KOPT-K1 (cell line): ENCODE measurements at regions not wholly inside any gene's neighbourhood (a gene's known extent, or its start where the extent isn't known, plus 50 kb on each side); places are given as distances from the start of the nearest gene placed in this dataset.

Experiments used
- H3K27ac ChIP-seq: fragments of 200-600 bp; sonication (generic); 2 replicates; pipeline ENCODE4 v1.5.1; 2016; ENCODE audit warnings: antibody characterized with exemption, mild to moderate bottlenecking, low read depth, low read length; ENCODE audit not compliant: poor library complexity, severe bottlenecking
- H3K36me3 ChIP-seq: fragments of 200-600 bp; sonication (generic); 2 replicates; pipeline ENCODE4 v1.5.1; 2017; ENCODE audit warnings: antibody characterized with exemption, mild to moderate bottlenecking, low read length, moderate library complexity; ENCODE audit not compliant: insufficient read depth
- H3K9me3 ChIP-seq: fragments of 200-600 bp; sonication (generic); 2 replicates; pipeline ENCODE4 v1.5.1; 2017; ENCODE audit warnings: antibody characterized with exemption, low read length, mild to moderate bottlenecking; ENCODE audit not compliant: insufficient read depth, poor library complexity, severe bottlenecking

DNA sequence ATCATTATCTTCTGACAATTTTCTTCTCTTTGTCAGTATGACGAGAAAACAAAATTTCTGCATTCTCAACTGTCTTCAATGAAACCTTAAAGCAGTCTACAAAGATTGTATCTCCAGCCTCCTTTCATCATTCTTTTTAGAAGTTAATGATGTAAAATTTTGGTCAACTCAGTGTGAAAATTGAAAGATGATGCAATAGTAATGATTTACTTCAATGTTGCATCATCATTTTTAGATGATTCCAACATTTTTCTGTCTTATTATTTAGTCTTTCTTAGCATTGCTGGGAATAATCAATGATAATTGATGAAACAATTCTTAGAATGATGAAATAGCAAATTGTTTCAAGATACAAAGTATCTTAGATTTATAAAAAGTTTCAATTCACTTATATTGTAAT lies 372.7 kb downstream of the C4orf33 start:
- Histone ChIP-seq H3K9me3 (no peaks in the 10 kb centered on the region), H3K36me3 (no peaks in the 10 kb centered on the region), H3K27ac (no peak overlapping the region)

DNA sequence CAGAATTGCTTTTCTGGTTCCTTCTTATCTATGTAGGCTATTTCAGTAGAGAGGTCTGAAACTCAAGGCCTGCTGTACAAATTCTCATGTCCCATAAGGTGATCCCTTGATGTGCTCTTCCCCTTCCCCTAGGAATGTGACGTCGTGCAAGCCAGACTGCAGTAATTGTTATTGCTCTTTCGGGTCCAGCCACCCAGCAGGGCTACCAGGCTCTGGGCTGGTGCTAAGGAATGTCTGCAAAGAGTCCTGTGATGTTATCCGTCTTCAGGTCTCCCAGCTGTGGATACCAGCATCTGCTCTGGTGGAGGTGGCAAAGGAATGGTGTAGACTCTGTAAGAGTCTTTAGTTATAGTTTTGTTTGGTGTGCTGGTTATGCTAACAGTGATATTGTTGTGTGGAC lies 378.7 kb downstream of the C4orf33 start:
- no peaks in the 10 kb centered on the region for H3K9me3 ChIP-seq
- H3K27ac ChIP-seq = no peak overlapping the region
- no peaks in the 10 kb centered on the region for H3K36me3 ChIP-seq

DNA sequence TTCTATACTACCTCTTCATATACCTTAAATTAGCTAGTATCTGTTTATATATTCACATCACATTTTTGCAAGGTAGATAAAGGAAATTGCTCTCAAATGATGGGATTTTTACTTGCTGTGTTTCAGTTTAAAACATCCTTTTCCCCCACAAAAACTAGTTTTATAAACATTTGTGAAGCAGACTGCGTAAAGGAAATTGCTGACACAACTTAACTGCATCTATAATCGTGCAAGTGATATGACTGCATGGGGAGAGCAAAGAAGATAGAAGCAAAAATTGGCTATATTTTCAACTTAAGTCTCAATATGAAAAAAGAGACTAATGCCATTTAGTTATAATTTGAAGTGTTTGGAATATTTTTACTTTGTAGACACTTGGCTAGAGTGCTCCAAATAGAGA lies 385.2 kb downstream of the C4orf33 start:
- Histone ChIP-seq H3K9me3 (no peaks in the 10 kb centered on the region), H3K27ac (no peak overlapping the region), H3K36me3 (no peaks in the 10 kb centered on the region)

DNA sequence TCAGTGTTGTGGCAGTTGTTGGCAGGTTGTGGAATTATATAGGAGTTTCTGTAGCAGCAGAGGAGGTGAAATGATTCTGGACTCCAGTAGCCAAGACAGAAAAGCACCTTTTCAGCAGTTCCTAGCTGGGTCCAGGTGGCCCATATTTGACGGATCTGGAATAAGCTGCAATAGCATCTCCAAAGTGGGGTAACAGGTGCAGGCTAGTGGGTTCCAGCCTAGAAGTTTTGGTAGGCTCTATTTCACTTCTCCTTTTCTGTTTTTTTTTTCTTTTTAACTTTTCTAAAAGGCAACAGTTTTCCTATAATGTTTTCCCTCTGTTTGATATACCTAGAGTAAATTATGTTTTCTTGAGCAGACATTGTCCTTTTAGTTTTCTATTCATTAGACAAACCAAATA lies 392.5 kb downstream of the C4orf33 start:
- no peaks in the 10 kb centered on the region for H3K9me3 ChIP-seq
- no peak overlapping the region for H3K27ac ChIP-seq
- H3K36me3 ChIP-seq = no peaks in the 10 kb centered on the region

DNA sequence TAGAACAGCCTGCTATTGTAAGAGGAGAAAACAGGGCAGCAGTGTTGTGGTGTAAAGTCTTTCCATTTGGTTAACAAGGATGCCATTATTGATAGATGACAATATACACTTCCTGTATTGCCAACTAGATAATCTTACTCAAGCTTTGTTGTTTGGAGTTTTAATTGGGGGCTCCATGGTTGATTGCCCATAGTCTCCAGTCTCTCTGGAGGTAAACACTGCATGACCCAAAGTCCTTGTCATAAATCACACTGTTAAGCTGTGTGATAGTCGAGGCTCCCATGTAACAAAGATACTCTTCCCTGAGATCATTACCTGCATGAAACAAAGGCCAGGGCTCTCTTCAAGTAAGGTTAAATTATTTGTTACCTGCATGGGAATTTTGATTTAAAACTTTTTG lies 394.6 kb downstream of the C4orf33 start:
- H3K36me3 ChIP-seq = no peaks in the 10 kb centered on the region
- H3K9me3 ChIP-seq = no peaks in the 10 kb centered on the region
- H3K27ac ChIP-seq = no peak overlapping the region

DNA sequence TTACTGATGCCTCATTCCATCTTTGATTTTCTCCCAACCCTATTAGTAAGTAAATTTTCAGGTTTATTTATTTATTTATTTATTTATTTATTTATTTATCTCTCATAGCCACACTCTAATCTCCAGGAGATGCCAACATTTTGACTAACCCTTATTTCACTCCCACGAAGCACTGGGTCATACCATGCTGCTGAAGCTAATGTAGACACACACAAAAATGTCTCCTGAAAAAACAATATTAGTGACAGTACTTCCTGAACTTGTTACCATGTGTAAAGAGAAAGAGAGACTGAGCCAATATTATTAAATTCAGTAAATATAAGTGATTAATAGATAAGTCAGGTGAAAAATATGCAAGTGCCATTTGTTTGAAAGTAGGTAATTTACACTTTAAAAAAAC lies 402.7 kb downstream of the C4orf33 start:
- no peak overlapping the region for H3K27ac ChIP-seq
- no peaks in the 10 kb centered on the region for H3K36me3 ChIP-seq
- no peaks in the 10 kb centered on the region for H3K9me3 ChIP-seq

DNA sequence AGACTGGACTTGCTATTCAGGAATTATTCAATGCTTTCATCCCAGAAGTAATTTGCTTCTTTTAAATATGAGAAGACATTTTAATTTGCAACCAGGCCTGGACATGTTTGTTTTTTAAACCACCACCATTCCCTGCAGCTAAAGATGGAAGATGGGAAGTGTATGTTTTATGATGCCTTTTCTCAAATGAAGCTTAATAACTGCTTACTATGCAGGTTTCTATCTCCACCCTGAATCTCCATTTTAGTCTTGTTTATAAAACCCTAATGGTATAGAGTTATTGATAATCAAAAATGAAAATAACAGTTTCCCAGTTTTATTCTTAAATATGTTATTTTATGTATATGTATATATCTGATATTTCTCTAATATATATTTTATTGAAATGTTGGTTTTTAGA lies 418.9 kb downstream of the C4orf33 start:
- no peak overlapping the region for H3K27ac ChIP-seq
- H3K36me3 ChIP-seq = no peaks in the 10 kb centered on the region
- no peaks in the 10 kb centered on the region for H3K9me3 ChIP-seq

DNA sequence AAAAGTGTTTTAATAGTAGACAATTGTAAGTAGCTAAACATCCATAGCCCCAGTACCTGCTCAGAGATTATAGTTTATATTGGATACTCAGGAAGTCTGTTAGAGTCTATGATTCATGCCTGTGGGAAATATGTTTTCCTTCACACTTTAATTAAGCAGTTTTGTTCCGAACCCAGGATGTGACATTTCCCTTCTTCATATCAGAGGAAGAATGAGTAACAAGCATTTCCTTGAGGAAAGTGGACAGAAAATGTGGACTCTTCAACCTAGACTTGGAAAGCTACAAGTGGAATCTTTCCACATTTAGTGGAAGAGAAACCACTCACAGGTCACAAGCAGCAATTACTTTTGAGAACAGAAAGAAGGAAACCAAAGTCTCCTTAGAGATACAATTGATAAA lies 419.4 kb downstream of the C4orf33 start:
- H3K9me3 ChIP-seq = no peaks in the 10 kb centered on the region
- H3K27ac ChIP-seq = no peak overlapping the region
- H3K36me3 ChIP-seq = no peaks in the 10 kb centered on the region

DNA sequence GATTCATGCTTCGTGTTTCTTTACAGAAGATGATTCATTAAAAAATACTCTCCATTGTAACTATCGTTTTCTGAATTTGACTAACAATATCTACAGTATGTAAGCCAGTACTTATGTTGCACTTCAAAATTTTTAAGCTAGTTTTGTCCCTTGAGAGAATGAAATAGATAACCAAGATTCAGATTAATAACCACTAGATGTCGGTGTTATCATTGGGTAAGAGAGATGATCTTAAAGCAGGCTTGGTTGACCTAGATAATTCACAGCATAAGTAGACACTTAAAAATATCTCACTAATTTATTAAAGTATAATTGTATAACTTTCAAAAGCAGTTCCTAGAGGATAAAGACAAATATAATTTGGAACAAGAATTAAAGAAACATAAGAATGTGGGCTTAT lies 430.9 kb downstream of the C4orf33 start:
- Histone ChIP-seq H3K36me3 (no peaks in the 10 kb centered on the region), H3K9me3 (peaks cover 2% of the 10 kb centered on the region), H3K27ac (no peak overlapping the region)

DNA sequence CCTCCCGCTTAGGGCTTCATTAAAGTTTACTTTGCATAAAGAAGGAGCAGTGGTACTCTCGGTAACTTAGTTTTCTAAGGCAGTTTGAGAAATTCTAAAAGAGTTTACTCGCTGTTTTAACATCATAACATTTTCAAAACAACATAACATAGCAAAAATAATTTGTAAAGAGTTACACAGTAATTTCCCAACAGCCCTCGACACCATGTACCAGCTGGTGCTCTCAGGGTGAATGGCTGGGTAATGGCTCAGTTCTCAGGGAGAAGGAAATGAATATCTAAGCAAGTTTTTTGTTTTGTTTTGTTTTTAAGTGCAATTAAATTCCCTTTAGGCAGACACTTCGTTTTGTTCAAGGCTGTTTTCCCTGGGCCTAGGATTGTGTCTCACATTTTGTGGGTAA lies 435.3 kb downstream of the C4orf33 start:
- Histone ChIP-seq H3K9me3 (peaks cover 5% of the 10 kb centered on the region), H3K36me3 (no peaks in the 10 kb centered on the region), H3K27ac (no peak overlapping the region)

DNA sequence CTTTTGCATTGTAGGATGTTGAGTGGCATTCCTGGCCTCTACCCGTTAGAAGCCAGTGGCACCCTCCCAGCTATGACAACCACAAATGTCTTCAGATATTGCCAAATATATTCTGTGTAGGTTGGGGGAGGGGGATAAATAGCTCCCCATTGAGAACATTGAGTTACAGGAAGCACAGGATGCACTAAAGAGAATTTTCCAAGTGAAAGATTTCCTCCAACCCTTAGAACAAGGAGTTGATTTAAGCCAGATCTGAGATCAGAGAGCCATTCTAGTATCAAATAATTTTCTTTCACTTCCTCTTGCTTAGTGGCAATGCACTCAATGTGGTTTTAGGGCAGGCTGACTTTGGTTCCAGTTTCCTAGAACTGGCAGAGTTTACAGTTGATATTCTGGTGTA lies 436.6 kb downstream of the C4orf33 start:
- H3K36me3 ChIP-seq = no peaks in the 10 kb centered on the region
- peak overlapping the region; percentile 62 for H3K27ac ChIP-seq
- H3K9me3 ChIP-seq = peaks cover 5% of the 10 kb centered on the region

DNA sequence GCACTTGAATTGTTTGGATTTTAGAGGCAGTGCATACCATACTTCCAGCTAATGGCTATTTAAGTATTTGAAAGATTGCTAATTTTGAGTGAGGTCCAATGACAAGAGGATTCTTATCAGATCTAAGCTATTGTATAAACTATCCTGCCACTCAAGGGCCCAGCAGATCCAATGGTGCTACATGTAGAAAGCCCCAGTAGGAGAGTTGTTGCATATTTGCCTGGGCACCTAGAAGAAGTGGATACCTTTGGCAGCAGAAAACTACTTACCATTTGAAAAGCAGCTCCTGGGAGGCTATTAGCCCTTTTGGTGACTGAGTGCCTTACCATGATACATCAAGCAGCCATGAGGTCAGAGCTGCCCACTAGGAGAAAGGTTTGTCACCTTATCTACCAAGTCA lies 447.3 kb downstream of the C4orf33 start:
- Histone ChIP-seq H3K9me3 (peaks cover 4% of the 10 kb centered on the region), H3K36me3 (no peaks in the 10 kb centered on the region), H3K27ac (no peak overlapping the region)

DNA sequence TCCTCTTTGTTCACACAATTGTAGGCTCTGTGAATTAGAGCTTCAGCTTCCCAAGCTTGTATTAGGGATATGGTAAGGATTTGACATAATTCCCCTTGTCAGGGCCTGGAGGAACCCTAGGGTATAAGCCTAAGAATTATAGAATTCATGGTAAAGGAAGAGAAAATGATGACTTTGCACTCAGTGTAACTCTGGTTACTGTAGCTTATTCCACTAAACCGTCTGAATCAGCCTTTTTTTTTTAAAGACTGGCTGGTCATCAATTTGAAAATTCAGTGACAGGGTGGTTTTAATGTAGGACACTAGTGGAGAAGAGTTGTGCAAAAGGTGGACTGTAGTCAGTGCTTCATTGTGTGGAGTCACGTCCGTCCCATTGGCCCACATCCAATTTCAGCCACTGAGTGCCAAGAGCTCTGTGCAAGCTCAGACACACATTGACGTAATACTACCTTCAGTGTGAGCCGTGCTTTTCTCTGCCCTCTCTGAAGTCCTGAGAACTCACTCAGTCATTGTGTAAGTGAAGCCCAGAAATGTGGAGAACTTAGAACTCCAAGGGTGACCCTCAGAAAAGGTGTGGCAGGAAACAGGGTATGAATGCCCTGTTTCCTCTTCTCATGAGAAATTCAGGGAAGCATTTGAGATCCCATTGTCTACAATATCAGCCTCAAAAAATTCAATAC lies 449.8 kb downstream of the C4orf33 start:
- H3K36me3 ChIP-seq = no peaks in the 10 kb centered on the region
- H3K9me3 ChIP-seq = peaks cover 4% of the 10 kb centered on the region
- no peak overlapping the region for H3K27ac ChIP-seq

DNA sequence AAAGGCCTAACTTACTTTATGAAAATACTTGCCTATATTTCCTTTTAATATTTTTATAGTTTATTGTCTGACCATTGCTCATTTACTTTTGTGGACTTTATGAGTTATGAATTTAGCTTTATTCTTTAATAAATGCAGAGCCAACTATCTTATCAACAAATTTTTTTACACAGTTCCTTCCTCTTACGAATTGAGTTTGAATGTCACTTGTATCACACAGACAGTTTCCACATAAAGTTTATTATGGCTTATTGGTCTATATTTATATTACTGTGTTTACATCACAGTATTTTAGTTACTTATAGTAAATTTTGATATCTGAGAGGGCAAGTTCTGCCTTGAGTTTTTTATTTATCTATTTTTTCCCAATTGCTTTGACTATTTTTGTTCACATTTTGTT lies 450.6 kb downstream of the C4orf33 start:
- Histone ChIP-seq H3K36me3 (no peaks in the 10 kb centered on the region), H3K27ac (no peak overlapping the region), H3K9me3 (peaks cover 4% of the 10 kb centered on the region)

DNA sequence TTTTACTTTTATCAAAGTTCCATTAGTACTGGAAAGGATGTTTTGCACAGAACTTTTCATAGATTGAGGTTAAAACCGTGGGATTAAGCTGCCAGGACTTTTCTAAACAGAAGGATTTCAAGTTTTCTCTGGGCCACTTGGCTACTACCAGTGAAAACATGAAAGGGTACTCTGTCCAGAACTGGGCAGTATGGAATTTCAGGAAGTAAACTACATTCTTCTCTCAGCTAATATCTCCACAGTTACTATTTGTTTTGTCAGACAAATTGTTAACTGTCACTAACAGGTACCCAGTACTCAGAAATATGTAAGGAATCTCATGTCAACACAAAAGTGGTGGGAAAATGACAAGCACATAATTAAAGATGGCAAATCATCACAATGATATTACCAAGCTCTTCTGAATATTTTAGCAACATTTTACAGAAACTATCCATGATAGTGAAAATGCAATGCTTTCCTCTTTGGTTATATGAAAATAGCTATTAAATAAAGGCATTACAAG lies 454.4 kb downstream of the C4orf33 start:
- Histone ChIP-seq H3K36me3 (no peaks in the 10 kb centered on the region), H3K9me3 (no peaks in the 10 kb centered on the region), H3K27ac (no peak overlapping the region)

DNA sequence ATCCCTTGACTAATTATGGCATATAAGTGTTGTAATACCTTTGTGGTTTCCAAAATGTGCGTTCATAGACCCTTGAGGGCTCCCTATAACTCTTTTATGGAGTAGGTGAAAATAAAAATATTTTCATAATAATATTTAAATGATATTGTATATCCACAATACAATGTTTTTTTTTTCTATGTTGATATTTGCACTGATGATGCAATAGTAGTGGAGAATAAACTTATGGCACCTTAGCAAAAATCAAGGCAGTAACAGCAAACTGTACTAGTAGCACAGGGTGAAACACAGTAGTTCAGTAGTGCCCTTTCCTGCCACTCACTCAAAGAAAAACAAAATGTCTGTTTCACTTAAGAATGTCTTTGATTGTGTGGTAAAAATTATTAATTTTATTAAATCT lies 465.3 kb downstream of the C4orf33 start:
- Histone ChIP-seq H3K9me3 (no peaks in the 10 kb centered on the region), H3K36me3 (no peaks in the 10 kb centered on the region), H3K27ac (no peak overlapping the region)
